Stimulated activated CD8-positive, alpha-beta memory T cell treated with anti-CD3 and anti-CD28 coated beads, Interleukin-4, amount 100 ng/mL, for 4 hours (primary cell): ENCODE measurements at regions not wholly inside any gene's neighbourhood (a gene's known extent, or its start where the extent isn't known, plus 50 kb on each side); places are given as distances from the start of the nearest gene placed in this dataset.

Source experiments
- DNase-seq, 2 donors: peaks; one replicate each; pipeline ENCODE4 v3.0.0-alpha.2; 2020; ENCODE audit warnings: low read depth in 2 of 2, low spot score in 1 of 2

GRCh38 chr5:67311701-67312100 is 115.1 kb upstream of the CD180 start:
- no peak for DNase-seq

GRCh38 chr5:67311208-67311607 is 114.6 kb upstream of the CD180 start:
- no peak for DNase-seq

- no peak for DNase-seq
Measured at GRCh38 chr5:67310740-67311139, 114.1 kb upstream of the CD180 start.

GRCh38 chr5:67310169-67310568 is 113.6 kb upstream of the CD180 start:
- DNase-seq = no peak

- DNase-seq = no peak
Measured at GRCh38 chr5:67308988-67309688, 112.5 kb upstream of the CD180 start.

- no peak for DNase-seq
Measured at GRCh38 chr5:67306965-67307607, 110.5 kb upstream of the CD180 start.

GRCh38 chr5:67305913-67306710 is 109.5 kb upstream of the CD180 start:
- no peak for DNase-seq

GRCh38 chr5:67305401-67305800 is 108.8 kb upstream of the CD180 start:
- no peak for DNase-seq

GRCh38 chr5:67303356-67303755 is 106.8 kb upstream of the CD180 start:
- DNase-seq = no peak

- DNase-seq = no peak
Measured at GRCh38 chr5:67301285-67301903, 104.8 kb upstream of the CD180 start.

- DNase-seq = no peak
Measured at GRCh38 chr5:67300326-67300725, 103.7 kb upstream of the CD180 start.

GRCh38 chr5:67299231-67299735 is 102.7 kb upstream of the CD180 start:
- DNase-seq = no peak

GRCh38 chr5:67297802-67298532 is 101.4 kb upstream of the CD180 start:
- no peak for DNase-seq

- no peak for DNase-seq
Measured at GRCh38 chr5:67297376-67297775, 100.8 kb upstream of the CD180 start.

- no peak for DNase-seq
Measured at GRCh38 chr5:67294266-67294938, 97.8 kb upstream of the CD180 start.

GRCh38 chr5:67293226-67293625 is 96.6 kb upstream of the CD180 start:
- no peak for DNase-seq

- no peak for DNase-seq
Measured at GRCh38 chr5:67292201-67292940, 95.8 kb upstream of the CD180 start.

- DNase-seq = no peak
Measured at GRCh38 chr5:67291671-67292070, 95.1 kb upstream of the CD180 start.

GRCh38 chr5:67291066-67291465 is 94.5 kb upstream of the CD180 start:
- no peak for DNase-seq

- DNase-seq = no peak
Measured at GRCh38 chr5:67290655-67291054, 94.1 kb upstream of the CD180 start.
